ENCODE measurements at regions not wholly inside any gene's neighbourhood (a gene's known extent, or its start where the extent isn't known, plus 50 kb on each side); places are given as distances from the start of the nearest gene placed in this dataset.

DNA sequence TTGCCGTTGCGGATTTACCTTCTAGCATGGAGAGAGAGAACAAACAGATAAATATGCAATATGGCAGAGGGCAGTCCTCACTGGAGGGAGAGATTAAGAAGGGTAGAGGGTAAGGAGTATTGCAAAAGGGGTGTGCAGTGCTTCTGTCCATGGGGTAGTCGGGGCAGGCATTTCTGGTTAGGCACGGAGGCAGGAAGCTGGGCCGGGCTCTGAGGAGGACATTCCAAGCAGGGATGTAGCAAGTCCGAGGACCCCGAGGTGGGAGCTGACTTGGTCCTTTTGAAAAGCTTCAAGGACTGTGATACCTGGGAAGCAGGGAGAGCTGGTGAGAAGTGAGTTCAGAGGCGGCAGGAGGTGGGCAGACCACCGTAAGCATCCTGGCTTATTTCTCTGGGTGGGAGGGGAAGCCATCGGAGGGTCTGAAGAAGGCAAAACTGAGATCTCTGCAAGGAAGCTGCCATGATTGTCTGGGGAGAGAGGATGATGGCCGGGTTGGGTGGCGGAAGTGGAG, 214.9 kb downstream of the FGF9 start:
- TF ChIP-seq CTCF (IDR thresholded peaks at IDR 0.05; ENCODE audit: low read depth, low read length) (no peak), POLR2A (IDR thresholded peaks at IDR 0.05; ENCODE audit: extremely low read depth, insufficient read length) (no peak), MYC (IDR thresholded peaks at IDR 0.05; ENCODE audit: low read depth, low read length) (no peak)
- TF ChIP-seq, protein P1, sequence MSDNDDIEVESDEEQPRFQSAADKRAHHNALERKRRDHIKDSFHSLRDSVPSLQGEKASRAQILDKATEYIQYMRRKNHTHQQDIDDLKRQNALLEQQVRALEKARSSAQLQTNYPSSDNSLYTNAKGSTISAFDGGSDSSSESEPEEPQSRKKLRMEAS (IDR thresholded peaks at IDR 0.05; ENCODE audit: low read depth, low read length), result no peak
